Upper lobe of left lung (tissue), 4 donors: ENCODE measurements at regions not wholly inside any gene's neighbourhood (a gene's known extent, or its start where the extent isn't known, plus 50 kb on each side); places are given as distances from the start of the nearest gene placed in this dataset.
"Not testable (repeated sequence)": the region's sequence is repeated elsewhere in the genome, so short reads cannot be mapped to it uniquely, and the experiment has no call there.

Source experiments
- CTCF ChIP-seq, 6 experiments: fragments of 450-650 bp in 4 of 6; fragments of 200-600 bp in 2 of 6; sonication (generic) in 2 of 6; IDR thresholded peaks; one replicate each; pipeline ENCODE4 v1.5.1; 2016 to 2019; ENCODE audit warnings: antibody characterized with exemption in 6 of 6
- EP300 ChIP-seq, 4 donors: sonication (generic); formaldehyde crosslinking; IDR thresholded peaks; one replicate each; pipeline ENCODE4 v1.5.1; 2017; ENCODE audit warnings: antibody characterized with exemption in 4 of 4, control low read depth in 2 of 4
- POLR2A ChIP-seq, 4 donors: fragments of 450-650 bp; IDR thresholded peaks; one replicate each; pipeline ENCODE4 v1.5.1; 2016 to 2017; ENCODE audit warnings: antibody characterized with exemption in 4 of 4, mild to moderate bottlenecking in 2 of 4
- POLR2AphosphoS5 ChIP-seq, 2 donors: sonication (generic); formaldehyde crosslinking; IDR thresholded peaks; one replicate each; pipeline ENCODE4 v1.5.1; 2017; ENCODE audit warnings: antibody characterized with exemption in 2 of 2

GRCh38 chr21:9769131-9769498, 752.3 kb upstream of the TPTE start:
- not testable (repeated sequence) for TF ChIP-seq POLR2AphosphoS5, CTCF, POLR2A, EP300 (IDR thresholded peaks at IDR 0.05)
